Fibroblast of villous mesenchyme (primary cell): ENCODE measurements at regions not wholly inside any gene's neighbourhood (a gene's known extent, or its start where the extent isn't known, plus 50 kb on each side); places are given as distances from the start of the nearest gene placed in this dataset.
A peak's percentile ranks its signal among the peaks of the same experiment; 100 is the strongest.

ENCODE experiments used
- DNase-seq: peaks from one replicate; pipeline ENCODE4 v3.0.0-alpha.2; 2010; ENCODE audit warnings: low read depth
- H3K4me3 ChIP-seq: 2 replicates; pipeline ENCODE4 v1.5.1; 2011; ENCODE audit warnings: low read depth, mild to moderate bottlenecking, low read length
- TF ChIP-seq, protein P1 (sequence below): IDR thresholded peaks from 2 replicates; pipeline ENCODE4 v1.5.1; 2012; ENCODE audit warnings: low read depth, mild to moderate bottlenecking, low read length; ENCODE audit not compliant: insufficient read depth

GRCh38 chr15:95590533-95591044 is 739.9 kb upstream of the NR2F2 start:
- peak; percentile 45 for DNase-seq
- no peak overlapping the region for H3K4me3 ChIP-seq
- TF ChIP-seq, protein P1, sequence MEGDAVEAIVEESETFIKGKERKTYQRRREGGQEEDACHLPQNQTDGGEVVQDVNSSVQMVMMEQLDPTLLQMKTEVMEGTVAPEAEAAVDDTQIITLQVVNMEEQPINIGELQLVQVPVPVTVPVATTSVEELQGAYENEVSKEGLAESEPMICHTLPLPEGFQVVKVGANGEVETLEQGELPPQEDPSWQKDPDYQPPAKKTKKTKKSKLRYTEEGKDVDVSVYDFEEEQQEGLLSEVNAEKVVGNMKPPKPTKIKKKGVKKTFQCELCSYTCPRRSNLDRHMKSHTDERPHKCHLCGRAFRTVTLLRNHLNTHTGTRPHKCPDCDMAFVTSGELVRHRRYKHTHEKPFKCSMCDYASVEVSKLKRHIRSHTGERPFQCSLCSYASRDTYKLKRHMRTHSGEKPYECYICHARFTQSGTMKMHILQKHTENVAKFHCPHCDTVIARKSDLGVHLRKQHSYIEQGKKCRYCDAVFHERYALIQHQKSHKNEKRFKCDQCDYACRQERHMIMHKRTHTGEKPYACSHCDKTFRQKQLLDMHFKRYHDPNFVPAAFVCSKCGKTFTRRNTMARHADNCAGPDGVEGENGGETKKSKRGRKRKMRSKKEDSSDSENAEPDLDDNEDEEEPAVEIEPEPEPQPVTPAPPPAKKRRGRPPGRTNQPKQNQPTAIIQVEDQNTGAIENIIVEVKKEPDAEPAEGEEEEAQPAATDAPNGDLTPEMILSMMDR: no peak

GRCh38 chr15:95591270-95591669 is 739.2 kb upstream of the NR2F2 start:
- TF ChIP-seq, protein P1: no peak

GRCh38 chr15:95591886-95592285 is 738.6 kb upstream of the NR2F2 start:
- DNase-seq: no peak
- H3K4me3 ChIP-seq: no peak overlapping the region
- TF ChIP-seq, protein P1: no peak

More at GRCh38 chr15:95591270-95591669, 739.2 kb upstream of the NR2F2 start:
- DNase-seq: no peak
- H3K4me3 ChIP-seq: no peak overlapping the region

- DNase-seq: no peak
- no peak overlapping the region for H3K4me3 ChIP-seq
- TF ChIP-seq, protein P1: no peak
Observed at GRCh38 chr15:95594496-95594895, 736.0 kb upstream of the NR2F2 start.

- no peak overlapping the region for H3K4me3 ChIP-seq
- DNase-seq: no peak
- TF ChIP-seq, protein P1: no peak
Observed at GRCh38 chr15:95595759-95596158, 734.7 kb upstream of the NR2F2 start.

GRCh38 chr15:95596496-95596895 is 734.0 kb upstream of the NR2F2 start:
- no peak overlapping the region for H3K4me3 ChIP-seq
- no peak for DNase-seq
- TF ChIP-seq, protein P1: no peak

- TF ChIP-seq, protein P1: no peak
- DNase-seq: no peak
Observed at GRCh38 chr15:95598251-95598855, 732.1 kb upstream of the NR2F2 start.

More at GRCh38 chr15:95598251-95598855, 732.1 kb upstream of the NR2F2 start:
- no peak overlapping the region for H3K4me3 ChIP-seq
